GDM1 (cell line): ENCODE measurements at regions not wholly inside any gene's neighbourhood (a gene's known extent, or its start where the extent isn't known, plus 50 kb on each side); places are given as distances from the start of the nearest gene placed in this dataset.
"Not testable (repeated sequence)": the region's sequence is repeated elsewhere in the genome, so short reads cannot be mapped to it uniquely, and the experiment has no call there.

Source experiments
- DNase-seq: peaks from one replicate; lab custom pipeline; 2025; lab: John Stamatoyannopoulos, UW

- DNase-seq = no peak
These were observed 268.2 kb downstream of the SH3GL2 start for GRCh38 chr9:17846948-17847655.

GRCh38 chr9:17847908-17848307, 269.0 kb downstream of the SH3GL2 start:
- no peak for DNase-seq

GRCh38 chr9:17852108-17852507, 273.2 kb downstream of the SH3GL2 start:
- no peak for DNase-seq

DNA sequence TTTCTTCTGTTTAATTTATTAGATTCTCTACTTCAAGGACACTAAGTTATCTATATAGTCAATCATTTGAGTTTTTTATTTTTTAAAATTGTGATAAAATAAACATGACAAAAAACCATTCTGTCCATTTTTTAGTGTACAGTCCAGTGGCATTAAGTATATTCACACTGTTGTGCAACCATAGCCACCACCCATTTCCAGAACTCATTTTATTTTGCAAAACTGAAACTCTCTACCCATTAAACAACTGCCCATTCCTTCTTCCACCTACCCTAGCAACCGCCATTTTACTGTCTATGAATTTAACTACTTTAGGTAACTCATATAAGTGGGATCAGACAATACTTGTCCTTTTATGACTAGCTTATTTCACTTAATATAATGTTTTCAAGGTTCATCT, 275.6 kb downstream of the SH3GL2 start:
- DNase-seq = no peak

- DNase-seq = no peak
These were observed 278.1 kb downstream of the SH3GL2 start for GRCh38 chr9:17856995-17857394.

DNA sequence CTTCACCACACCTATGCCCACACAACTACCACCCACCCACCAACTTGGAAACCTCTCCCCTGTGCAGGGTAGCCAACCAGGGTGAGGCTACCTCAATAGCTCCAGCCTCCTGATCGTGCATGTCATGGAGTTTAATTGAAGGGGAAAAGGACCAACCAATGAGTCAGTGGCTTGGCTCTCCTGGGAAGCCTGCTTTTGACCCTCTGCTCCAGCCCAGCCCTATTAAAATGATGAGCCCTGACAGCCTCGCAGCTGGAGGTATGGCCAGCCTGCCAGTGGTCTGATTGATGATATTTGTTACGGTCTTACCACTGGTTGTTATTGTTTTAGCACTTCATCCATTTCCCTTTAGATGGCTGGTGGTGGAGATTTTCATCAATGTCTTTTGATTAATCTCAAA, 280.4 kb downstream of the SH3GL2 start:
- no peak for DNase-seq

DNA sequence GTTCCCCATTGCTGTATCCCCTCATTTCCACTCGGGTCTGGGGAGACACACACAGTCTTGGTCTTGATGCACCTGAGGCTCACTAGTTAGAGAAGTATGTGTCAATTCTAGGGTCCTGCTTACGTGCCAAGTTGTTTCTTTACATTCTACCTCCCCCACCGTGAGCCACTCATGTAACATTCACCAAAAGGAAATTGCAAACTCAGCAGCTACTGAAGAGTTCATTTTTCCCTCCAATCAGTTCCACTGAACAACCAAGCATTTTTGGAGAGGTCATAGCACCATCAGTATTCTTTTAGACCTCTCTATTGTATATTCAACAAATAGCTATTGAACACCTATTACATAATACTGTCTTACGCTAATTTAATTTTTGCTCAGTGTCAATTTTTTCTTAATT, 281.1 kb downstream of the SH3GL2 start:
- no peak for DNase-seq

GRCh38 chr9:17862101-17862500, 283.2 kb downstream of the SH3GL2 start:
- DNase-seq = no peak

GRCh38 chr9:17862629-17863028, 283.8 kb downstream of the SH3GL2 start:
- DNase-seq = no peak

DNA sequence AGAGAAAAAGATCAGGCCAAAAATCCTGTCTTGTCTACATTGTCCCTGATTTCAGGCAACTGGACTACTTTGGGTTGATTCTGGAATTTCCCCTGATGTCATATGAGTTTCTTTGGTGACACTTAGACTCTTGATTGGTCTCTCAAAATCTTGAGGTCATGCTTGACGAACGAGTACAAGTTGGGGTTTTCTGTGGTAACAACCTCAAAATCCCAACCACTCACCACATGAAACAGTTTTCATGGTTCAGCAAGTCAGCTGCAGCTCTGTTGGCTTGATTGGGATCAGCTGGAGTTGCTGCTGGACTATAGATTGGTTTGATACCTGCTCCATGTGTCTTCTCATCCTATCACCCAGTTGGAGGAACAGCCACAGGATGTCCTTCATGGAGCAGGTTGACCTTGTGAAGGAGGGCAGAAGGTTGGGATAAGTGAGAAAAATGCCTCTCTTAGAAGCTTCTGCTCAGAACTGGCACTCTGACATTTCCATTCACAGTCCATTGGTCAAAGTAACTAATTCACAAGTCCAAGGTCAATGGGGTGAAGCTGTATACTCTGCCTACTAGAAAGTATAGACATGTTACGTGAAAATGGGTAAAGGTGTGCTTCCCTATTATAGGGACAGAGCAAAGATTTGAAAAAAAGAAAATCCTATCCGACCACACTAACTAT, 284.5 kb downstream of the SH3GL2 start:
- no peak for DNase-seq

GRCh38 chr9:17863924-17864323, 285.1 kb downstream of the SH3GL2 start:
- no peak for DNase-seq

- DNase-seq = no peak
These were observed 286.1 kb downstream of the SH3GL2 start for GRCh38 chr9:17864951-17865350.

DNA sequence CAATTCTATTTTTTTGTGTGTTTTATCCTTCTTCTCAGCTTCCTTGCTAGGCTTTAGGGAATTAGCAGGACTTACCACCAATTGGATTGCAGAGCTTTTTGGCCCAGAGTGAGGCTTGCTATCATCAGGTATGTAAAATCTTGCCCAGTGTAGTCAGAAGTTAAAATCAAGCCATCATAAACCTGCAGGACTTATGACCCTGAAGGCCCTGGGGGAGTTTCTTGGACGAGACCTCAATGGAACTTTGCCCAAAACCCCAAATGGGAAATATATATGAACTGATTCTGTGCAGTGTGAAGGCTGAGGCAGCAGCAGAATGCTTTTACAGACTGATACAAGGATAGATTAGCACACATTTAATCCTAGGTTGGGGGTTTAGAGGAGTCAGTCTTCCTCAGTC, 287.0 kb downstream of the SH3GL2 start:
- DNase-seq = no peak

- DNase-seq = no peak
These were observed 291.9 kb downstream of the SH3GL2 start for GRCh38 chr9:17870722-17871121.

- DNase-seq = no peak
These were observed 292.5 kb downstream of the SH3GL2 start for GRCh38 chr9:17871213-17871890.

DNA sequence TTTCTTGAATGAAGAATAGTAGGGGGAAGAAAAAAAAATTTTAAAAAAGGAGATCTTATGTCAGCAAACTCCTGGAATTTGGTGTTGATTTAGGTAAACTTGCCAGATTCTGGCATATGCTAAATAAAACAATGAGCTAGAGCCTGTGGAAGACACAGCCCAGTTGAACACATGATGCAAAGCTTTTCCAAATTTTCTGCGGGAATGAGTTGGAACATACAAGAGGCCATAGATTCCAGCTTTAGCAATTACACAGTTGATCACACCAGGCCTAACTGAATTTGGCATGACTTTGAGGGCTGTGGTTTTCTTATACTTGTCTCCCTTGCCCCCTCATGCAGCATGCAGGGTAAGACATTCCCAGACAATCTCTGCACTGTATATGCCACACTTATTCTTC, 297.0 kb downstream of the SH3GL2 start:
- no peak for DNase-seq

GRCh38 chr9:17876687-17877086, 297.8 kb downstream of the SH3GL2 start:
- no peak for DNase-seq

GRCh38 chr9:17878810-17879370, 300.0 kb downstream of the SH3GL2 start:
- no peak for DNase-seq

DNA sequence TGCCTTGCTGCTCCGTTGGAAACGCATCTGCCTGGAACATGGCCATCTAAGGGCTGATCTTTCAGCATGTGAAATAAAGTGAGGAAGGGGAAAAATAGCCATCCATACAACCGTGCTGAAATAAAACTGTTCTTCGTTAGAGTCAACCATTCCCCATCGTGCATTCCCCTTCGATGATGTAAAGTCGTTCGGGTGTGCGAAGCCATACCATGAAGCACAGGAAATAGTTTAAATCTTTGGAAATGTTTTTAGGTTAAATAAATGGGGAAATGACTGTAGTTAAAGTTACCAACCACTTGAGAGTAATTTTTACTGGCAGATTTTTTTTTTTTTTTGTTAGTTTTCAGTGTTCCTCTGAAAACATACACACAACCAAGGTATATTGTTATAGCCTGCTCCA, 302.5 kb downstream of the SH3GL2 start:
- no peak for DNase-seq

- no peak for DNase-seq
These were observed 304.1 kb downstream of the SH3GL2 start for GRCh38 chr9:17882688-17883594.

- no peak for DNase-seq
These were observed 309.2 kb downstream of the SH3GL2 start for GRCh38 chr9:17888066-17888465.

DNA sequence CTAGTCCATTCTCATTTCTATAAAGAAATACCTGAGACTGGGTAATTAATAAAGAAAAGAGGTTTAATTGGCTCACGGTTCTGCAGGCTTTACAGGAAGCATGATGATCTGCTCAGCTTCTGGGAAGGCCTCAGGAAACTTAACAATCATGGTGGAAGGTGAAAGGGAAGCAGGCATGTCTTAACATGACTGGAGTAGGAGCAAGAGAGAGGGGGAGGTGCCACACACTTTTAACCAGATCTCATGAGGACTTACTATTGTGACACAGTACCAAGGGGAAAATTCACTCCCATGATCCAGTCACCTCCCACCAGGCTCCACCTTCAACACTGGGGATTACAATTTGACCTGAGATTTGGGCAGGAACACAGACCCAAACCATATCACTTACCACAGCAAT, 310.1 kb downstream of the SH3GL2 start:
- DNase-seq = not testable (repeated sequence)
